Naive thymus-derived CD4-positive, alpha-beta T cell (primary cell): ENCODE measurements at regions not wholly inside any gene's neighbourhood (a gene's known extent, or its start where the extent isn't known, plus 50 kb on each side); places are given as distances from the start of the nearest gene placed in this dataset.

Source experiments
- ATAC-seq: fragments of 150-1000 bp; cut with Tn5 transposase; 2 replicates; pipeline ENCODE4 v1.10.0; 2021; ENCODE audit warnings: mild to moderate bottlenecking, moderate library complexity
- CTCF ChIA-PET: fragments of 350-600 bp; sonication (Branson Sonifier 250); formaldehyde crosslinking; loops from one replicate; lab custom pipeline; 2021; ENCODE audit warnings: antibody characterized with exemption; lab: Charles Lee
- POLR2A ChIA-PET: fragments of 350-600 bp; sonication (Branson Sonifier 250); formaldehyde crosslinking; loops from one replicate; lab custom pipeline; 2021; ENCODE audit warnings: antibody characterized with exemption, inconsistent platforms; lab: Charles Lee
- DNase-seq, 9 donors: peaks; one replicate each; pipeline versions ENCODE4 v3.0.0 to v3.0.0-alpha.2; 2020 to 2022; ENCODE audit warnings: mixed read lengths in 1 of 9
- H3K27ac ChIP-seq: one replicate; pipeline ENCODE4 v1.7.0; 2013; ENCODE audit warnings: mild to moderate bottlenecking, low read depth, low read length, moderate library complexity
- H3K27me3 ChIP-seq, 2 donors: one replicate each; pipeline ENCODE4 v1.7.0; 2013; ENCODE audit warnings: low read length in 2 of 2, mild to moderate bottlenecking in 2 of 2, moderate library complexity in 2 of 2; ENCODE audit not compliant: control insufficient read depth in 2 of 2, insufficient read depth in 2 of 2
- H3K36me3 ChIP-seq, 3 experiments: 1 replicate in 2 of 3; 2 replicates in 1 of 3; pipeline ENCODE4 v1.7.0; 2013; ENCODE audit warnings: low read length in 3 of 3, mild to moderate bottlenecking in 3 of 3, moderate library complexity in 1 of 3; ENCODE audit not compliant: insufficient read depth in 3 of 3, control insufficient read depth in 2 of 3
- H3K4me1 ChIP-seq, 2 donors: one replicate each; pipeline ENCODE4 v1.7.0; 2013; ENCODE audit warnings: low read length in 2 of 2, mild to moderate bottlenecking in 2 of 2, moderate library complexity in 1 of 2; ENCODE audit not compliant: control insufficient read depth in 2 of 2, insufficient read depth in 2 of 2
- H3K4me3 ChIP-seq: 2 replicates; pipeline ENCODE4 v1.7.0; 2013; ENCODE audit warnings: mild to moderate bottlenecking, low read length
- H3K9me3 ChIP-seq, 3 experiments: 1 replicate in 2 of 3; 2 replicates in 1 of 3; pipeline ENCODE4 v1.7.0; 2013; ENCODE audit warnings: low read length in 3 of 3; ENCODE audit not compliant: control insufficient read depth in 2 of 3
- H3K27ac Mint-ChIP-seq, 9 donors: one replicate each; pipeline ENCODE4 v1.8.0; 2020 to 2022; ENCODE audit warnings: mixed read lengths in 9 of 9, mild to moderate bottlenecking in 8 of 9, moderate library complexity in 5 of 9, inconsistent platforms in 2 of 9
- H3K27me3 Mint-ChIP-seq, 5 donors: one replicate each; pipeline ENCODE4 v1.8.0; 2021 to 2022; ENCODE audit warnings: mixed read lengths in 5 of 5, mild to moderate bottlenecking in 1 of 5
- H3K36me3 Mint-ChIP-seq, 5 donors: one replicate each; pipeline ENCODE4 v1.8.0; 2020 to 2022; ENCODE audit warnings: mixed read lengths in 5 of 5, mild to moderate bottlenecking in 3 of 5, inconsistent platforms in 1 of 5
- H3K4me1 Mint-ChIP-seq, 7 donors: one replicate each; pipeline ENCODE4 v1.8.0; 2020 to 2022; ENCODE audit warnings: mixed read lengths in 7 of 7, mild to moderate bottlenecking in 3 of 7, inconsistent platforms in 1 of 7
- H3K4me3 Mint-ChIP-seq, 10 donors: one replicate each; pipeline ENCODE4 v1.8.0; 2020 to 2022; ENCODE audit warnings: mild to moderate bottlenecking in 10 of 10, mixed read lengths in 10 of 10, moderate library complexity in 6 of 10, inconsistent platforms in 2 of 10
- H3K9me3 Mint-ChIP-seq, 11 donors: one replicate each; pipeline ENCODE4 v1.8.0; 2020 to 2022; ENCODE audit warnings: mixed read lengths in 11 of 11, mild to moderate bottlenecking in 4 of 11, inconsistent platforms in 1 of 11, moderate library complexity in 1 of 11
- intact Hi-C, 2 donors: fragments of 100-400 bp; cut with micrococcal nuclease; formaldehyde crosslinking; loops; one replicate each; pipeline ENCODE4 v1.15.1; 2023

GRCh38 chr15:69718436-69718835, 265.8 kb downstream of the RPLP1 start:
- ChIA-PET CTCF (interaction anchor here (1.9 kb wide), 1 partner anchor 10 kb away, joined by 6 read pairs; no protein-coding TSS in a partner anchor), POLR2A (interaction anchor here (3.0 kb wide), 1 partner anchor 40 kb away, joined by 10 read pairs; no protein-coding TSS in a partner anchor)
- no peak overlapping the region for H3K4me3 Mint-ChIP-seq
- peak overlapping the region in 5 of 9 donors; percentile 20 to 96 (median 63) for H3K27ac Mint-ChIP-seq
- peaks cover 0 to 3% (median 0%) of the 10 kb centered on the region in 11 donors for H3K9me3 Mint-ChIP-seq
- peaks cover 69 to 75% of the 10 kb centered on the region in 2 donors for H3K4me1 ChIP-seq
- no peaks in the 10 kb centered on the region for H3K9me3 ChIP-seq
- no peak overlapping the region for H3K4me3 ChIP-seq
- H3K27ac ChIP-seq = no peak overlapping the region
- no peak for DNase-seq
- no peaks in the 10 kb centered on the region for H3K36me3 ChIP-seq
- H3K27me3 ChIP-seq = no peaks in the 10 kb centered on the region
- peaks cover 0 to 12% (median 0%) of the 10 kb centered on the region in 5 donors for H3K36me3 Mint-ChIP-seq
- H3K4me1 Mint-ChIP-seq = peaks cover 68 to 95% (median 88%) of the 10 kb centered on the region in 7 donors
- H3K27me3 Mint-ChIP-seq = peaks cover 0 to 34% (median 0%) of the 10 kb centered on the region in 5 donors
- ATAC-seq = no peak
- intact Hi-C loops = loop anchor here (5.0 to 10.0 kb wide), 2 partner anchors 304 to 536 kb away; no protein-coding TSS in a partner anchor

- Histone ChIP-seq H3K36me3 (no peaks in the 10 kb centered on the region), H3K4me3 (no peak overlapping the region), H3K27ac (no peak overlapping the region), H3K4me1 (peaks cover 69 to 75% of the 10 kb centered on the region in 2 donors), H3K9me3 (no peaks in the 10 kb centered on the region), H3K27me3 (no peaks in the 10 kb centered on the region)
- ChIA-PET CTCF (no interaction called here), POLR2A (interaction anchor here (1.4 to 3.0 kb wide), 2 partner anchors 40 to 379 kb away, joined by 5 to 10 read pairs; partner anchors contain the start of gene TLE3)
- peak overlapping the region; percentile 14 to 96 (median 65) for H3K27ac Mint-ChIP-seq
- H3K4me3 Mint-ChIP-seq = peak overlapping the region in 8 of 10 donors; percentile 2 to 58 (median 28)
- peaks cover 0 to 3% (median 0%) of the 10 kb centered on the region in 11 donors for H3K9me3 Mint-ChIP-seq
- DNase-seq = peak in 2 of 9 donors; percentile 9 to 11
- H3K4me1 Mint-ChIP-seq = peaks cover 66 to 95% (median 88%) of the 10 kb centered on the region in 7 donors
- peak; percentile 62 for ATAC-seq
- intact Hi-C loops = loop anchor here (5.0 to 10.0 kb wide), 2 partner anchors 303 to 536 kb away; no protein-coding TSS in a partner anchor
- peaks cover 0 to 39% (median 0%) of the 10 kb centered on the region in 5 donors for H3K27me3 Mint-ChIP-seq
- peaks cover 0 to 12% (median 0%) of the 10 kb centered on the region in 5 donors for H3K36me3 Mint-ChIP-seq
Measured at GRCh38 chr15:69718916-69719315, 266.3 kb downstream of the RPLP1 start.

- peak overlapping the region in 8 of 9 donors; percentile 14 to 96 (median 63) for H3K27ac Mint-ChIP-seq
- ATAC-seq (peak; percentile 87), DNase-seq (peak in 7 of 9 donors; percentile 26 to 49 (median 42))
- Histone ChIP-seq H3K27me3 (no peaks in the 10 kb centered on the region), H3K4me3 (no peak overlapping the region), H3K4me1 (peaks cover 62 to 76% of the 10 kb centered on the region in 2 donors), H3K27ac (no peak overlapping the region), H3K9me3 (no peaks in the 10 kb centered on the region), H3K36me3 (no peaks in the 10 kb centered on the region)
- peaks cover 63 to 95% (median 88%) of the 10 kb centered on the region in 7 donors for H3K4me1 Mint-ChIP-seq
- H3K27me3 Mint-ChIP-seq = peaks cover 0 to 46% (median 0%) of the 10 kb centered on the region in 5 donors
- H3K36me3 Mint-ChIP-seq = peaks cover 0 to 15% (median 0%) of the 10 kb centered on the region in 5 donors
- ChIA-PET CTCF (interaction anchor here (0.9 to 1.4 kb wide), 3 partner anchors 14 to 143 kb away, joined by 3 to 5 read pairs (median 3); no protein-coding TSS in a partner anchor), POLR2A (interaction anchor here (0.7 to 3.0 kb wide), 6 partner anchors 36 to 378 kb away, joined by 3 to 10 read pairs (median 3); partner anchors contain the start of gene TLE3)
- intact Hi-C loops = loop anchor here (2.0 to 10.0 kb wide), 4 partner anchors 143 to 535 kb away; no protein-coding TSS in a partner anchor
- H3K4me3 Mint-ChIP-seq = peak overlapping the region in 9 of 10 donors; percentile 25 to 80 (median 46)
- H3K9me3 Mint-ChIP-seq = peaks cover 0 to 3% (median 0%) of the 10 kb centered on the region in 11 donors
Measured at GRCh38 chr15:69719527-69720240, 267.1 kb downstream of the RPLP1 start.

GRCh38 chr15:69720536-69720935, 267.9 kb downstream of the RPLP1 start:
- H3K4me1 Mint-ChIP-seq = peaks cover 61 to 89% (median 81%) of the 10 kb centered on the region in 7 donors
- H3K36me3 ChIP-seq = no peaks in the 10 kb centered on the region
- no peaks in the 10 kb centered on the region for H3K9me3 ChIP-seq
- intact Hi-C loops = loop anchor here (2.0 to 10.0 kb wide), 2 partner anchors 144 to 234 kb away; no protein-coding TSS in a partner anchor
- H3K9me3 Mint-ChIP-seq = peaks cover 0 to 3% (median 0%) of the 10 kb centered on the region in 11 donors
- H3K4me3 Mint-ChIP-seq = peak overlapping the region; percentile 50 to 88 (median 75)
- H3K27ac Mint-ChIP-seq = peak overlapping the region in 8 of 9 donors; percentile 54 to 96 (median 72)
- no peak overlapping the region for H3K27ac ChIP-seq
- DNase-seq (peak in 1 of 9 donors; percentile 21), ATAC-seq (no peak)
- peaks cover 0 to 53% (median 0%) of the 10 kb centered on the region in 5 donors for H3K27me3 Mint-ChIP-seq
- peaks cover 54 to 72% of the 10 kb centered on the region in 2 donors for H3K4me1 ChIP-seq
- CTCF ChIA-PET = interaction anchor here (1.3 to 1.4 kb wide), 2 partner anchors 43 to 144 kb away, joined by 3 read pairs; no protein-coding TSS in a partner anchor
- H3K27me3 ChIP-seq = no peaks in the 10 kb centered on the region
- H3K36me3 Mint-ChIP-seq = peaks cover 0 to 15% (median 0%) of the 10 kb centered on the region in 5 donors
- POLR2A ChIA-PET = interaction anchor here (1.1 to 3.0 kb wide), 6 partner anchors 11 to 377 kb away, joined by 3 to 10 read pairs (median 4); partner anchors contain the start of gene TLE3
- H3K4me3 ChIP-seq = no peak overlapping the region

- H3K27ac ChIP-seq = no peak overlapping the region
- Mint-ChIP-seq H3K9me3 (peaks cover 0 to 2% (median 0%) of the 10 kb centered on the region in 11 donors), H3K36me3 (peaks cover 0 to 8% (median 0%) of the 10 kb centered on the region in 5 donors), H3K4me1 (peaks cover 66 to 90% (median 69%) of the 10 kb centered on the region in 7 donors), H3K27ac (peak overlapping the region in 1 of 9 donors; percentile 14), H3K27me3 (peaks cover 0 to 41% (median 0%) of the 10 kb centered on the region in 5 donors), H3K4me3 (peak overlapping the region in 4 of 10 donors; percentile 9 to 78 (median 26))
- no peaks in the 10 kb centered on the region for H3K27me3 ChIP-seq
- POLR2A ChIA-PET = interaction anchor here (1.0 to 2.2 kb wide), 4 partner anchors 33 to 375 kb away, joined by 3 to 8 read pairs (median 3); partner anchors contain the start of gene TLE3
- ATAC-seq = no peak
- peaks cover 52 to 69% of the 10 kb centered on the region in 2 donors for H3K4me1 ChIP-seq
- no peaks in the 10 kb centered on the region for H3K9me3 ChIP-seq
- H3K4me3 ChIP-seq = no peak overlapping the region
- intact Hi-C loops = loop anchor here in 1 of 2 donors (10.0 kb wide), 1 partner anchor 232 kb away; no protein-coding TSS in a partner anchor
- H3K36me3 ChIP-seq = no peaks in the 10 kb centered on the region
- CTCF ChIA-PET = interaction anchor here (1.2 to 2.0 kb wide), 2 partner anchors 9 to 375 kb away, joined by 3 to 6 read pairs; partner anchors contain the start of gene TLE3
- no peak for DNase-seq
Measured at GRCh38 chr15:69722924-69723323, 270.3 kb downstream of the RPLP1 start.
